Endothelial cell of umbilical vein (primary cell): ENCODE measurements at regions not wholly inside any gene's neighbourhood (a gene's known extent, or its start where the extent isn't known, plus 50 kb on each side); places are given as distances from the start of the nearest gene placed in this dataset.

ENCODE experiments used
- BruUV-seq: library from RNA; stranded (reverse); fragments of 400-500 nt; replicated peaks from 2 replicates; lab custom pipeline; 2021; lab: Mats Ljungman, UMichigan
- CTCF ChIA-PET: fragments of 300-600, 350-600 bp; sonication (Branson Sonifier 250); formaldehyde crosslinking; loops from one replicate; lab custom pipeline; 2021; ENCODE audit warnings: antibody characterized with exemption, inconsistent platforms; lab: Charles Lee
- POLR2A ChIA-PET: fragments of 300-600, 350-600 bp; sonication (Branson Sonifier 250); formaldehyde crosslinking; loops from one replicate; lab custom pipeline; 2021; ENCODE audit warnings: antibody characterized with exemption, inconsistent platforms; lab: Charles Lee
- DNase-seq: peaks from one replicate; pipeline ENCODE4 v3.0.0-alpha.2; 2011; ENCODE audit warnings: low read depth, low spot score
- FAIRE-seq: peaks from 2 replicates; lab custom pipeline; 2011; peaks lifted over from hg19 to GRCh38; lab: Jason Lieb, UNC
- H2AFZ ChIP-seq: 2 replicates; pipeline ENCODE4 v1.6.0; 2012; ENCODE audit warnings: low read depth, low read length, control low read depth, inconsistent platforms
- H3K27ac ChIP-seq: 2 replicates; pipeline ENCODE4 v1.5.1; 2011; ENCODE audit warnings: low read depth, mild to moderate bottlenecking, control low read depth, low read length, moderate library complexity; ENCODE audit not compliant: insufficient read depth
- H3K27me3 ChIP-seq, 2 experiments: 2 replicates each; pipeline versions ENCODE4 v1.6.0 to v1.6.1; 2011; ENCODE audit warnings: low read length in 2 of 2, mixed read lengths in 1 of 2; ENCODE audit not compliant: control insufficient read depth in 2 of 2, insufficient read depth in 2 of 2
- H3K36me3 ChIP-seq, 2 experiments: 2 replicates in 1 of 2; 3 replicates in 1 of 2; pipeline ENCODE4 v1.5.1; 2011; ENCODE audit warnings: low read length in 2 of 2, mild to moderate bottlenecking in 1 of 2, moderate library complexity in 1 of 2; ENCODE audit not compliant: control insufficient read depth in 2 of 2, insufficient read depth in 2 of 2; ENCODE audit errors: extremely low read depth in 1 of 2
- H3K4me1 ChIP-seq: 3 replicates; pipeline ENCODE4 v1.5.1; 2011; ENCODE audit warnings: mild to moderate bottlenecking, low read length; ENCODE audit not compliant: control insufficient read depth, insufficient read depth; ENCODE audit errors: extremely low read depth
- H3K4me2 ChIP-seq: 2 replicates; pipeline ENCODE4 v1.6.1; 2011; ENCODE audit warnings: low read length, control low read depth, mixed read lengths; ENCODE audit not compliant: insufficient read depth
- H3K4me3 ChIP-seq, 3 experiments: fragments of 200-600 bp in 1 of 3; sonication (generic), shearing (Covaris generic) in 1 of 3; replicated peaks in 1 of 3; 2 replicates each; pipeline ENCODE4 v1.5.1; 2011 to 2016; ENCODE audit warnings: control low read depth in 3 of 3, low read length in 3 of 3, mild to moderate bottlenecking in 2 of 3, inconsistent platforms in 1 of 3, low read depth in 1 of 3, moderate library complexity in 1 of 3; ENCODE audit not compliant: insufficient read depth in 1 of 3
- H3K79me2 ChIP-seq: 2 replicates; pipeline ENCODE4 v1.6.0; 2012; ENCODE audit warnings: low read length, inconsistent platforms; ENCODE audit not compliant: control insufficient read depth, insufficient read depth
- H3K9ac ChIP-seq: replicated peaks from 2 replicates; pipeline ENCODE3; 2011; ENCODE audit warnings: low read length, control low read depth; ENCODE audit not compliant: insufficient read depth; ENCODE audit errors: extremely low read depth
- H3K9me1 ChIP-seq: replicated peaks from 3 replicates; pipeline ENCODE4 v1.6.0; 2011; ENCODE audit warnings: mild to moderate bottlenecking, low read length; ENCODE audit not compliant: control insufficient read depth, insufficient read depth; ENCODE audit errors: extremely low read depth
- H3K9me3 ChIP-seq: replicated peaks from 2 replicates; pipeline ENCODE4 v1.5.1; 2012; ENCODE audit warnings: low read length, inconsistent platforms; ENCODE audit not compliant: control insufficient read depth, insufficient read depth
- H4K20me1 ChIP-seq: replicated peaks from 2 replicates; pipeline ENCODE3; 2011; ENCODE audit warnings: mild to moderate bottlenecking, low read length; ENCODE audit not compliant: control insufficient read depth, insufficient read depth; ENCODE audit errors: extremely low read depth
- EZH2 ChIP-seq: IDR thresholded peaks from 2 replicates; pipeline ENCODE4 v1.6.1; 2012; ENCODE audit warnings: borderline replicate concordance, low read depth, mild to moderate bottlenecking, moderate library complexity, low read length, inconsistent platforms; ENCODE audit not compliant: severe bottlenecking
- FOS ChIP-seq: IDR thresholded peaks from 2 replicates; pipeline ENCODE4 v1.6.1; 2011; ENCODE audit warnings: mild to moderate bottlenecking, low read length, moderate library complexity, borderline replicate concordance; ENCODE audit not compliant: insufficient read depth
- POLR2AphosphoS5 ChIP-seq: IDR thresholded peaks from 2 replicates; pipeline ENCODE4 v1.6.1; 2012; ENCODE audit warnings: low read depth, mild to moderate bottlenecking, control low read depth, low read length, moderate library complexity; ENCODE audit not compliant: insufficient read depth
- dilution Hi-C: fragments of 300-500 bp; cut with MboI; formaldehyde crosslinking; loops from one replicate; pipeline ENCODE4 v1.15.0; 2019; ENCODE audit warnings: low sequenced_read_pairs; ENCODE audit not compliant: extremely low pct_ligation_motif_present
- intact Hi-C: fragments of 100-400 bp; cut with micrococcal nuclease; formaldehyde crosslinking; loops from one replicate; pipeline ENCODE4 v1.10.0; 2022
- TF ChIP-seq, protein P1 (sequence below), 2 donors: IDR thresholded peaks; 1 replicate in 1 of 2; 2 replicates in 1 of 2; pipeline ENCODE4 v1.5.1; 2011; ENCODE audit warnings: low read length in 2 of 2, mild to moderate bottlenecking in 2 of 2, moderate library complexity in 2 of 2, control low read depth in 1 of 2, inconsistent platforms in 1 of 2, low read depth in 1 of 2; ENCODE audit not compliant: insufficient read depth in 1 of 2; ENCODE audit errors: extremely low read depth in 1 of 2

- no peak overlapping the region for H3K9ac ChIP-seq
- intact Hi-C loops = no loop called here
- H3K9me1 ChIP-seq = no peaks in the 10 kb centered on the region
- H3K4me3 ChIP-seq = no peak overlapping the region
- no peaks in the 10 kb centered on the region for H3K9me3 ChIP-seq
- no peaks in the 10 kb centered on the region for H3K36me3 ChIP-seq
- H3K79me2 ChIP-seq = no peaks in the 10 kb centered on the region
- H2AFZ ChIP-seq = no peak overlapping the region
- H3K27ac ChIP-seq = no peak overlapping the region
- POLR2A ChIA-PET = no interaction called here
- BruUV-seq = no TSS peak
- no peak for FAIRE-seq
- H3K27me3 ChIP-seq = no peaks in the 10 kb centered on the region
- no peaks in the 10 kb centered on the region for H4K20me1 ChIP-seq
- dilution Hi-C loops = no loop called here
- no peaks in the 10 kb centered on the region for H3K4me1 ChIP-seq
- TF ChIP-seq FOS (no peak), EZH2 (no peak), POLR2AphosphoS5 (no peak)
- TF ChIP-seq, protein P1, sequence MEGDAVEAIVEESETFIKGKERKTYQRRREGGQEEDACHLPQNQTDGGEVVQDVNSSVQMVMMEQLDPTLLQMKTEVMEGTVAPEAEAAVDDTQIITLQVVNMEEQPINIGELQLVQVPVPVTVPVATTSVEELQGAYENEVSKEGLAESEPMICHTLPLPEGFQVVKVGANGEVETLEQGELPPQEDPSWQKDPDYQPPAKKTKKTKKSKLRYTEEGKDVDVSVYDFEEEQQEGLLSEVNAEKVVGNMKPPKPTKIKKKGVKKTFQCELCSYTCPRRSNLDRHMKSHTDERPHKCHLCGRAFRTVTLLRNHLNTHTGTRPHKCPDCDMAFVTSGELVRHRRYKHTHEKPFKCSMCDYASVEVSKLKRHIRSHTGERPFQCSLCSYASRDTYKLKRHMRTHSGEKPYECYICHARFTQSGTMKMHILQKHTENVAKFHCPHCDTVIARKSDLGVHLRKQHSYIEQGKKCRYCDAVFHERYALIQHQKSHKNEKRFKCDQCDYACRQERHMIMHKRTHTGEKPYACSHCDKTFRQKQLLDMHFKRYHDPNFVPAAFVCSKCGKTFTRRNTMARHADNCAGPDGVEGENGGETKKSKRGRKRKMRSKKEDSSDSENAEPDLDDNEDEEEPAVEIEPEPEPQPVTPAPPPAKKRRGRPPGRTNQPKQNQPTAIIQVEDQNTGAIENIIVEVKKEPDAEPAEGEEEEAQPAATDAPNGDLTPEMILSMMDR (IDR thresholded peaks at IDR 0.05; ENCODE audit: extremely low read depth in 1 of 2, insufficient read depth in 1 of 2, low read depth in 1 of 2, low read length in 2 of 2) = no peak
- CTCF ChIA-PET = no interaction called here
- no peak for DNase-seq
- H3K4me2 ChIP-seq = no peak overlapping the region
Observed at GRCh38 chr13:111541752-111542529, 221.5 kb downstream of the TEX29 start.
